Renal pelvis (tissue), 1 donor: ENCODE measurements at regions not wholly inside any gene's neighbourhood (a gene's known extent, or its start where the extent isn't known, plus 50 kb on each side); places are given as distances from the start of the nearest gene placed in this dataset.
"Not testable (repeated sequence)": the region's sequence is repeated elsewhere in the genome, so short reads cannot be mapped to it uniquely, and the experiment has no call there.

Source experiments
- DNase-seq: peaks from one replicate; pipeline ENCODE4 v3.0.0-alpha.2; 2013

DNA sequence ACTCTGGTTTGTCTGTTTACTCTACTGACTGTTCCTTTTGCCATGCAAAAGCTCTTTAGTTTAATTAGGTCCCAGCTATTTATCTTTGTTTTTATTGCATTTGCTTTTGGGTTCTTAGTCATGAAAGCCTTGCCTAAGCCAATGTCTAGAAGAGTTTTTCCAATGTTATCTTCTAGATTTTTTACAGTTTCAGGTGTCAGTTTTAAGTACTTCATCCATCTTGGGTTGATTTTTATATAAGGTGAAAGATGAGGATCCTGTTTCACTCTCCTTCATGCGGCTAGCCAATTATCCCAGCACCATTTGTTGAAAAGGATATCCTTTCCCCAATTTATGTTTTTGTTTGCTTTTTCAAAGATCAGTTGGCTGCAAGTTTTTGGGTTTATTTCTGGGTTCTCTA, 1100.5 kb upstream of the ALCAM start:
- not testable (repeated sequence) for DNase-seq

- DNase-seq = no peak
Observed at GRCh38 chr3:104269771-104270170, 1096.9 kb upstream of the ALCAM start.

DNA sequence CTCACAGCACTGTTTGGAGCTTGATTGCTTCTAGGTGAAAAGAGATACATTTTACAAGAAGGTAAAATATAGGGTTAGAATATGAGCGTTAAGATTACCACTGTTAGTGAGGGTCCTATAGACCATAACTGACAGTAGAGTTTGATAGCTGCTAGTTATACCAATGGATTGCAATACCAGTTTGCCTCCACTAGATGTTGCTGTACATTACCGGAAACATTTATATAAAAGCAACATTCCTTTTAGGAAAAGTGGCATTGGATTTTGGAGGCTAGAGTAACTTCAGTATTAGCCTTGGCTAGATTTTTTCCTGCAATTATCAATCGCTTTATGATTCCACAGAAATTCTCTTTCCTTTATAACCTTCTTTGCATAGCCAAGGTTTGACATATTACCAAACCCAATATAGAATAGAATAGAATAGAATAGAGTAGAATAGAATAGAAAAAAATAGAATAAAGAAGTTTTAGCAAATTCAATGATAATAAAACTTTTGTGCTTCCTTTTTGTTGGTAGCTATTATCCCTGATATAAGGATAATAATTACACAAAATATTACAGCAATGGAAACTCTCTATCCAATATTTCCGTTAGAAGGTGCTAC, 1093.6 kb upstream of the ALCAM start:
- DNase-seq = no peak

DNA sequence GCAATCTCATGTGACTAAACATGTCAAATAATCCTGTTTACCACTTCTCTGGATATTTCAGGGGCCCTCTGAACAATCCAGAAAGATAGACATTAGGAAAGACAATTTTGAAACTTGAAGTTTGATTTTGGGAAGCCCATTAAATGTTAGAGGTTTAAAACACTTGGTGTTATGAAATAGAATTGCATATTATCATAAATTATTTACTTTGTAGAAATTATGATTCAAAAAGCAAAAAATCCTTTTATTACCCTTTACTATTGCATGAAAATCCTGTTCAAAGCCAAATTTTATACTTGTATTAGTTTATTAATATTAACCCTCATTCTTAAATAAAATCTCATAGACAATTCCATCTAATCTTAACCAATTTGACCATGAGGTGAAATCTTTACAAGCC, 1091.5 kb upstream of the ALCAM start:
- no peak for DNase-seq

GRCh38 chr3:104279617-104280016, 1087.1 kb upstream of the ALCAM start:
- no peak for DNase-seq

- DNase-seq = no peak
Observed at GRCh38 chr3:104281713-104282112, 1085.0 kb upstream of the ALCAM start.

DNA sequence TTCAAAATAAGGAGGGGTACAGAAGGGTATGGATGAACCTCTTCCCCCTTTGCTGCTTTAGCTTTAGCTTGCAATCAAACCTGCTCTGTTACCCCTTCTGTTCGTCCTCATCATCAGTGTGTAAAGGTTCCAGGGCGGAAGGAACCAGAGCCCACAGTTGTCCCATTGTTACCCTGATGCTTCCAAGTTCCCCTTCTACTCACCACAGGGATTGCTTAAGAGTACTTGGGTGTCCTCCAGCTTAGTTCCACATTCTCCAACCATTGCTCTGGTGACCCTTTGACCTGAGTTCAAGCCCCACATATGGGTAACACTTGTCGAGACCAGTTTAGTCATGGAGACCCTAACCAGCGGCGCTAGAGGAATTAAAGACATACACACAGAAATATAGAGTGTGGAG, 1080.1 kb upstream of the ALCAM start:
- no peak for DNase-seq

GRCh38 chr3:104291437-104291851, 1075.3 kb upstream of the ALCAM start:
- no peak for DNase-seq

- DNase-seq = no peak
Observed at GRCh38 chr3:104291878-104292277, 1074.8 kb upstream of the ALCAM start.

DNA sequence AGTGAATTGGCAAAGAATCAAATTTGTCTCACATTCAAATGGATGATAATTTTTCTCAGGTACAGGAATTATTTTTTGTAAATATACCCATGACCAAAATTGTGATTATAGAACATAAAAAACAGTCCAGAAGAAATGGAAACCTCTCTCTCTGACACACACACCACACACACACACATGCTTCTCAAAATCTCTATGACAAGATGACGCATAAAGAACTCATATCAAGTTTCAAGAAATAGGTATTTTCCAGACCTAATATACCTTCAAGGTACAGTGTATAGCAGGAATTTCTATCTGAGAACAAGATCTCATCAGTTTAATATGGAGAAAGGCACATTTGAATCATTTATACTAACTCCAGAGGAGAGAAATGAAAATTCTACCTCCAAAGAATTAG, 1069.1 kb upstream of the ALCAM start:
- no peak for DNase-seq

DNA sequence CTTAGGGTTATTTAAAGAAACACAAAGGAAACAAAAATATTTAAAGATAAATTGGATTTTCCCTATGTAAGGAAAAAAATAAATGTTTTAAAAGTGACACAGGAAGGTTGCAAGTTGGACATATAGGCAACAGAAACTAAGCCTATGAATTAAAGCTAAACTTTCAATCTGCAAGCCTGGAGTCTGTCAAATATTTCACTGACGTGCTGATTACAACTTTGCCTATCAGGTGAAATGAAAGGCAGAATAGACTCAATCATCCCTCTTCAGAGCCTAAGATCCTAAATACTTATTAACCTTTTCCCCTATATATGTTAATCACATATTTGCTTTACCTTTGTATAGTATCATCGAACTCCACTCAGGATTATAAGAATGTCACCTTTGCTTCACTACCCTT, 1068.0 kb upstream of the ALCAM start:
- DNase-seq = no peak

DNA sequence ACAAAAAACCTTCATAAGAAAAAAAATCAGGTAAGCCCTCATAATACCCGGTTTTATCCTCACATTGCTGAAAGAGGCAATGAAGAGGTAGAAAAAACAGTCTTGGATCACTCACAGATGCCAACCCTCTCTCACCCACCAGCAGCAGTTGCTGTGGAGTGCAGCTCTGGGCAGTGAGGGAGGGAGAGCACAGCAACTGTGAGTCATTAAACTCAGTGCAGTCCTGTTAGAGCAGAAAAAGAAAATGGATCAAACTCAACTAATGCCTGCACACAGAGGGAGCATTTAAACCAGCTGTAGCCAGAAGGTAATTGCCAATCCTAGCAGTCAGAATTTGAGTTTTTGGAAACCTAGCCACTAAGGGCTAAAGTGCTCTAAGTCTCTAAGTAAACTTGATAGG, 1050.6 kb upstream of the ALCAM start:
- no peak for DNase-seq

DNA sequence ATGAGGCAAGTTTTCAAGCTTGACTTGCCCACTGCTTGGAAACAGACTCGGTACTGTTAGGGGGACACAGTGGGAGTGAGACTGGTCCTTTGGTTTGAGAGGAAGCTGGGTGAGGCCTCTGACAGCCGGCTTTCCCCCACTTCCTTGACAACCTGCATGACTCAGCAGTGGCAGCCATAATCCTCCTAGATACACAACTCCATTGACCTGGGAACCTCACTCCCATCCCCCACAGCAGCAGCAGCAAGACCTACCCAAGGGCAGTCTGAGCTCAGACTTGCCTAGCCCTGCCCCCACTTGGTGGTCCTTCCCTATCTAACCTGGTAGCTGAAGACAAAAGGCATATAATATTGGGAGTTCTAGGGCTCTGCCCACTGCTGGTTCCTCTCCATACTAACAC, 1043.5 kb upstream of the ALCAM start:
- no peak for DNase-seq

DNA sequence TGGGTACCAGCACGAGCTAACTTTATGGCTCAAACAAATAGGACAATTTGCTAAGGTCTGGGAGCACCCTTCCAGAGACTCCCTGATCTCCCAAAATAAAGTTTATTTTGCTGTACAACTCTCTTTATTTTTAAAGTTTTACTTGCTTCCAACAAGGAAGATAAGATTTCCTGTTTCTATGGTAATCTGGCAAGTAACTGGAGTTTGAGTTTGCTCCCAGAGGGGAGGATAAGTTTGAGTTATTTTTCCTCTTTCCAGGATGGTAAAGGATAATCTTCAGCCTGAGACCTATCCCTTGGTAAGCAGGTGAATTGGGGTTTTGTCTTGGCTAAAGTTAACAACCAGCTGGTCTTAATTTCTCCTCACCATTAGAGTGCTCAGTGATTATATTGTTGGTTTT, 1019.4 kb upstream of the ALCAM start:
- DNase-seq = no peak

DNA sequence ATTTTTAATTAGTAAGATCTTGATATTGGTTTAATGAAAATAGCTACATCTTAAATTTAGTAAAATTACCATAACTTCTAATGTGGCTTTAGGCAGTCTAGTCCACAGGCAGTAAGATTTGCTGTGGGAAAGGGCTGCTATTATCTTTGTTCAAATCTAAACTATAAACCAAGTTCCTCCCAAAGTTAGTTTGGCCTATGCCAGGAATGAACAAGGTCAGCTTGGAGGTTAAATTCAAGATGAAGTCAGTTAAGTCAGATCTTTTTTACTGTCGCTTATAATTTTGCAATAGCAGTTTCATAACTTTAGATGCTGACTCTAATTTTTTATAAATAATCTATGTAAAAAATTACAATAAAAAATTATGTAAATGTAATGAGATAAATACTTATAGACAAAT, 1016.9 kb upstream of the ALCAM start:
- no peak for DNase-seq

GRCh38 chr3:104353951-104354350, 1012.8 kb upstream of the ALCAM start:
- no peak for DNase-seq

- no peak for DNase-seq
Observed at GRCh38 chr3:104359546-104359945, 1007.2 kb upstream of the ALCAM start.

DNA sequence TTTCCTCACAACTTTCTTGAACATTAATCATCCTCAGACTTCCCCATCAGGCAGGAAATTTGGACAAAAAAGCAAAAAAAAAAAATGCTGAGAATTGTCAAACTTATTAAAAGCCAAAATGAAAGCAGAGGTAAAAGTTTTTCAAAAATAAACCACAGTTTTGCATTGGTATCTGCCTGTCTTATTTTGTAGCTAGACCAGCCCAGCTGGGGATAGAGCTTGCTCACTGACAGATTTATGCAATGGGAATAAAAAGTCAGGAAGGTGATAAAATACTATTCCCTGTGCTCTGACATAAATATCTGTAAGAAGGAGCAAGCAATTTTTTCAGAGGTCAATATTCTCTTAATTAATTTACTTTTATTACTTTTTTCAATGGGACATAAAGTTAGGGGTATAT, 1006.7 kb upstream of the ALCAM start:
- no peak for DNase-seq

DNA sequence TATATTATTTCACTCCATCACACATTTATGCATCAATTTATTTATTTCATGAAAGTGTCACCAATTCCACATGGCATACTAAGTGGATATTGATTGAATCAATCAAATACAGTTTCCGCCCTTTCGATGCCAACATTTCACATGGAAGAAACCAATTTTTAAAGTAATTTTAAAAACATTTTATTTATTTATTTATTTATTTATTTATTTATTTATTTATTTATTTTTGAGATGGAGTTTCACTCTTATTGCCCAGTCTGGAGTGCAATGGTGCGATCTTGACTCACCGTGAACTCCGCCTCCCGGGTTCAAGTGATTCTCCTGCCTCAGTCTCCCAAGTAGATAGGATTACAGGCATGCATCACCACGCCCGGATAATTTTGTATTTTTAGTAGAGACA, 1005.0 kb upstream of the ALCAM start:
- DNase-seq = not testable (repeated sequence)

- no peak for DNase-seq
Observed at GRCh38 chr3:104362319-104362718, 1004.4 kb upstream of the ALCAM start.

- DNase-seq = no peak
Observed at GRCh38 chr3:104367000-104367399, 999.7 kb upstream of the ALCAM start.

DNA sequence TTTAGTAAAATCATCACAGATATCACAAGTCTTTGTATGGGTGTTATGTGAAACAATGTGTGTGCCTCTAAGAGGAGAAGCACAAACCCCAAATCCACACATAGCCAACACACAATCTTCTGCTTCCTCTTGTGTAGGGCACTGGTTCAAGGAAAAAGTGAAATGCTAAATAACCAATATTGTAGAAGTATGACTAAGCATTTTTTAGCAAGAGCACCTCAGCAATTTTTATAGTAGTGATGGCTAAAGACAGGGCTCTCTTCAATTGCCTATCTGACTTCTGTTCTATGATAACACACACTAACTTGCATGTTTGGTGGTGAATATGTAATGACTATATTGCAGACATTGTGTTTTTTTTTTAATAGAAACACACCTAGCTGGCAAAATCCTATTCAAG, 997.9 kb upstream of the ALCAM start:
- DNase-seq = no peak

DNA sequence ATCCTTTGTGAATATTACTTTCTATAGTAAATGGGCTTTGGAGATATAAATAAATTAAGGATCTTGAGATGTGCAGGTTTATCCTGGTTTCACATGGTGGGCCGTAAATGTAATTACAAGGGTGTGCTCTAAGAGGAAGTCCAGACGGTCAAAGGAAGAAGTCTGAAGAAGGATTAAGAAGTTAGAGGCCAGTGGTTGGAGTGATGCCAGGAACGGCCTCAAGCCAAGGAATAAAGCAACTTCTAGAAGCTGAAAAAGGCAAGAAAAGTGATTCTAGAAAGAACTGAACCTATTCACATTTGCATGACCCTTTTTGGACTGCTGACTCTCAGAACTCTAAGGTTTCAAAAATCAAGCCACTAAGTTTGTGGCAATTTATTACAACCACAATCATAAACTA, 981.3 kb upstream of the ALCAM start:
- no peak for DNase-seq

DNA sequence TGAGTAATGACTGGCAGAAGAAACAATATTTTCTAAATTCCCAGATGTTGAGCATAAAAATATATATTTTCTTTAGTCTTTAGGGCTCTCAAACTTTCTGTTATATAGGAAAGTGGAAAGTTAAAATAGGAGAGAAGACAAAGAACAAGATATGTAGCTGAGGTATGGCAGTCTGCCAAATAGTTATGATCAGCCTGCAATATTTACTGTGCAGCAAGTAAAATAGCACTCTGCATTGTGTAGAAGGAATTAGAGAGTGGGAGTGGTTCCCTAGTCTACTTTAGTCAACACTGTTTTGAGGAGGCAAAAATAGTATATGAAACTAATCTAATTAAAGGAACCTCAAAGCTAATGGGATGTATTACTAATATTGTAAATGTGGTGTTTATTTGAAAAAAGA, 978.1 kb upstream of the ALCAM start:
- DNase-seq = no peak

DNA sequence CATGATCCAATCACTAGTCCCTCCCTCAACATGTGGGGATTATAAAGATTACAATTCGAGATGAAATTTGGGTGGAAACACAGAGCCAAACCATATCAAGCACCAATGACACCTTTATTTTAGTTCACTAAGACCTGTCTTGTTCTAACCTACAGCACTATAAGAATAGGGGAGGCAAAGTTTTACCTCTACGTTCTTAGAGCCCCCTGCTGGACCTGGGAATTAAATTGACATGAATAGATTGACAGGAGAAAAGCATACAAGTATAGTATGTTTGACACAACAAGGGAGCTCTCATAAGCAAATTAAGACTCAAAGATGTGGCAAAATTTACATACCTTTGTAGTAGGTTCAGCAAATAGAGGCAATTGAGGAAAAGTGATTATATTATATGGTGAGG, 974.4 kb upstream of the ALCAM start:
- no peak for DNase-seq
